ENCODE measurements at regions not wholly inside any gene's neighbourhood (a gene's known extent, or its start where the extent isn't known, plus 50 kb on each side); places are given as distances from the start of the nearest gene placed in this dataset.

DNA sequence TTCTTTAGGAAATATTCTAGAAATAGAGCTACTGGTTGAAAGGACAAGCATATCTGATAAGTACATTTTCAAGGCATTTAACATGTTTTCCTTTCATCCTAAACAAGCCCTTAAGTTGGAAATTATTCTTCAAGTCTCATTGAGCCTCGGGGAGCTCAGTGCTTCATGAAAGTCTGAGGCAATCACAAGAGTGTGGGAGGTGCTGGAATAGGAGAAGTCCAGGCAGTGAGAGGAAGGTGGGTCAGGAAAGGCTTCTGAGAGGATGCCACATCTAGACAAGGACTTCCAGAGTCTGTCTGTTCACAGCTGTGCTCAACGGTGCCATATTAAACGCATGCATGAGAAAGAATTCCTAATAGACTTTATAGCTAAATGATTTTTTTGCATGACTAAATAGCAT, 69.8 kb downstream of the CD83 start:
- Histone ChIP-seq H3K4me2 (ENCODE audit: low read length) (no peak overlapping the region), H3K4me1 (ENCODE audit: insufficient read depth, low read length) (no peaks in the 10 kb centered on the region), H2AFZ (ENCODE audit: low read depth, low read length) (no peak overlapping the region), H3K27ac (ENCODE audit: low read depth, low read length) (no peak overlapping the region), H4K20me1 (ENCODE audit: insufficient read depth, low read length) (no peaks in the 10 kb centered on the region), H3K36me3 (ENCODE audit: insufficient read depth, low read length) (no peaks in the 10 kb centered on the region), H3K79me2 (ENCODE audit: insufficient read depth, low read length) (no peaks in the 10 kb centered on the region), H3K4me3 (ENCODE audit: insufficient read depth, low read depth, low read length) (no peak overlapping the region), H3K9me3 (ENCODE audit: insufficient read depth, low read depth, low read length) (no peaks in the 10 kb centered on the region), H3K9ac (ENCODE audit: low read length) (no peak overlapping the region), H3K27me3 (ENCODE audit: insufficient read depth, low read length) (peaks cover under 1% of the 10 kb centered on the region)
- DNase-seq (ENCODE audit: low read depth) (no peak), FAIRE-seq (no peak)
- Mint-ChIP-seq H3K27ac (ENCODE audit: unreplicated experiment) (no peak overlapping the region), H3K27me3 (ENCODE audit: low read depth, unreplicated experiment) (peaks cover 12% of the 10 kb centered on the region), H3K36me3 (ENCODE audit: low read depth, unreplicated experiment) (no peaks in the 10 kb centered on the region), H3K4me3 (ENCODE audit: unreplicated experiment) (no peak overlapping the region), H3K4me1 (ENCODE audit: low read depth, unreplicated experiment) (no peaks in the 10 kb centered on the region), H3K9me3 (ENCODE audit: unreplicated experiment) (peaks cover under 1% of the 10 kb centered on the region)
- TF ChIP-seq EZH2 (IDR thresholded peaks at IDR 0.05; ENCODE audit: insufficient read depth, low read length) (no peak), CTCF (IDR thresholded peaks at IDR 0.05; ENCODE audit: insufficient read depth, low read depth, low read length) (no peak)

GRCh38 chr6:14189074-14189473, 71.5 kb downstream of the CD83 start:
- DNase-seq (ENCODE audit: low read depth) (no peak), FAIRE-seq (no peak)

More at GRCh38 chr6:14189074-14189473, 71.5 kb downstream of the CD83 start:
- Histone ChIP-seq H4K20me1 (ENCODE audit: insufficient read depth, low read length) (no peaks in the 10 kb centered on the region), H3K9me3 (ENCODE audit: insufficient read depth, low read depth, low read length) (no peaks in the 10 kb centered on the region), H3K4me1 (ENCODE audit: insufficient read depth, low read length) (no peaks in the 10 kb centered on the region), H2AFZ (ENCODE audit: low read depth, low read length) (no peak overlapping the region), H3K36me3 (ENCODE audit: insufficient read depth, low read length) (no peaks in the 10 kb centered on the region), H3K4me3 (ENCODE audit: insufficient read depth, low read depth, low read length) (no peak overlapping the region), H3K79me2 (ENCODE audit: insufficient read depth, low read length) (no peaks in the 10 kb centered on the region), H3K9ac (ENCODE audit: low read length) (no peak overlapping the region), H3K4me2 (ENCODE audit: low read length) (no peak overlapping the region), H3K27ac (ENCODE audit: low read depth, low read length) (no peak overlapping the region), H3K27me3 (ENCODE audit: insufficient read depth, low read length) (peaks cover 12% of the 10 kb centered on the region)
- peaks cover 4% of the 10 kb centered on the region for H3K4me1 Mint-ChIP-seq (ENCODE audit: low read depth, unreplicated experiment)
- no peak overlapping the region for H3K27ac Mint-ChIP-seq (ENCODE audit: unreplicated experiment)
- peaks cover 20% of the 10 kb centered on the region for H3K27me3 Mint-ChIP-seq (ENCODE audit: low read depth, unreplicated experiment)
- no peaks in the 10 kb centered on the region for H3K36me3 Mint-ChIP-seq (ENCODE audit: low read depth, unreplicated experiment)
- TF ChIP-seq EZH2 (IDR thresholded peaks at IDR 0.05; ENCODE audit: insufficient read depth, low read length) (no peak), CTCF (IDR thresholded peaks at IDR 0.05; ENCODE audit: insufficient read depth, low read depth, low read length) (no peak)
- H3K9me3 Mint-ChIP-seq (ENCODE audit: unreplicated experiment) = no peaks in the 10 kb centered on the region
- no peak overlapping the region for H3K4me3 Mint-ChIP-seq (ENCODE audit: unreplicated experiment)
